CD14-positive monocyte (primary cell): ENCODE measurements at regions not wholly inside any gene's neighbourhood (a gene's known extent, or its start where the extent isn't known, plus 50 kb on each side); places are given as distances from the start of the nearest gene placed in this dataset.

Source experiments
- DNase-seq, 3 donors: peaks; one replicate each; pipeline ENCODE4 v3.0.0-alpha.2; 2011 to 2022
- H2AFZ ChIP-seq: 2 replicates; pipeline ENCODE4 v1.6.0; 2012; ENCODE audit warnings: mild to moderate bottlenecking, low read depth, low read length, inconsistent platforms; ENCODE audit not compliant: insufficient read depth, poor library complexity, severe bottlenecking
- H3K27ac ChIP-seq, 2 donors: 1 replicate in 1 of 2; 2 replicates in 1 of 2; pipeline ENCODE4 v1.5.1; 2012 to 2013; ENCODE audit warnings: low read length in 2 of 2, control low read depth in 1 of 2, inconsistent platforms in 1 of 2, low read depth in 1 of 2, mild to moderate bottlenecking in 1 of 2
- H3K27me3 ChIP-seq, 2 donors: one replicate each; pipeline versions ENCODE4 v1.6.0 to v1.6.1; 2011 to 2013; ENCODE audit warnings: low read length in 2 of 2; ENCODE audit not compliant: control insufficient read depth in 2 of 2, insufficient read depth in 2 of 2
- H3K36me3 ChIP-seq, 2 donors: replicated peaks in 1 of 2; 1 replicate in 1 of 2; 2 replicates in 1 of 2; pipeline versions ENCODE4 v1.5.1 to v1.6.1; 2012 to 2013; ENCODE audit warnings: low read length in 2 of 2, control low read depth in 1 of 2, inconsistent platforms in 1 of 2, mild to moderate bottlenecking in 1 of 2; ENCODE audit not compliant: insufficient read depth in 2 of 2, control insufficient read depth in 1 of 2
- H3K4me1 ChIP-seq, 2 donors: 1 replicate in 1 of 2; 2 replicates in 1 of 2; pipeline versions ENCODE4 v1.5.1 to v1.6.1; 2012 to 2013; ENCODE audit warnings: low read length in 2 of 2, control low read depth in 1 of 2, inconsistent platforms in 1 of 2, mild to moderate bottlenecking in 1 of 2, moderate library complexity in 1 of 2; ENCODE audit not compliant: insufficient read depth in 2 of 2, control insufficient read depth in 1 of 2
- H3K4me2 ChIP-seq: replicated peaks from 2 replicates; pipeline ENCODE3; 2012; ENCODE audit warnings: low read length, moderate library complexity, mild to moderate bottlenecking; ENCODE audit not compliant: poor library complexity, severe bottlenecking; ENCODE audit errors: extremely low read depth
- H3K4me3 ChIP-seq, 3 experiments: fragments of 200-600 bp in 1 of 3; sonication (generic) in 1 of 3; replicated peaks in 1 of 3; 1 replicate in 2 of 3; 2 replicates in 1 of 3; pipeline ENCODE4 v1.5.1; 2011 to 2013; ENCODE audit warnings: low read length in 3 of 3, mild to moderate bottlenecking in 3 of 3, control low read depth in 2 of 3, low read depth in 2 of 3, inconsistent platforms in 1 of 3, moderate library complexity in 1 of 3
- H3K79me2 ChIP-seq: 2 replicates; pipeline ENCODE4 v1.6.0; 2012; ENCODE audit warnings: mild to moderate bottlenecking, control low read depth, inconsistent platforms, low read length, moderate library complexity; ENCODE audit not compliant: insufficient read depth
- H3K9ac ChIP-seq: 2 replicates; pipeline ENCODE4 v1.6.0; 2017; ENCODE audit warnings: low read length, mild to moderate bottlenecking; ENCODE audit not compliant: insufficient read depth, poor library complexity, severe bottlenecking
- H3K9me3 ChIP-seq, 2 donors: replicated peaks in 1 of 2; 1 replicate in 1 of 2; 2 replicates in 1 of 2; pipeline versions ENCODE4 v1.5.1 to v1.6.1; 2012 to 2013; ENCODE audit warnings: low read length in 2 of 2, control low read depth in 1 of 2; ENCODE audit not compliant: control insufficient read depth in 1 of 2, insufficient read depth in 1 of 2
- H4K20me1 ChIP-seq: 2 replicates; pipeline ENCODE4 v1.6.0; 2012; ENCODE audit warnings: mild to moderate bottlenecking, low read length, control low read depth, moderate library complexity; ENCODE audit not compliant: insufficient read depth
- H3K27ac Mint-ChIP-seq, 7 donors: one replicate each; pipeline ENCODE4 v1.8.0; 2020; ENCODE audit warnings: mild to moderate bottlenecking in 7 of 7, mixed read lengths in 7 of 7, moderate library complexity in 6 of 7, inconsistent platforms in 2 of 7
- H3K27me3 Mint-ChIP-seq, 3 donors: one replicate each; pipeline ENCODE4 v1.8.0; 2021 to 2022; ENCODE audit warnings: low read depth in 3 of 3, mild to moderate bottlenecking in 3 of 3, mixed read lengths in 3 of 3, moderate library complexity in 3 of 3, inconsistent platforms in 1 of 3
- H3K36me3 Mint-ChIP-seq, 2 donors: one replicate each; pipeline ENCODE4 v1.8.0; 2020; ENCODE audit warnings: mixed read lengths in 2 of 2, inconsistent platforms in 1 of 2, mild to moderate bottlenecking in 1 of 2
- H3K4me1 Mint-ChIP-seq: one replicate; pipeline ENCODE4 v1.8.0; 2020; ENCODE audit warnings: mild to moderate bottlenecking, mixed read lengths
- H3K4me3 Mint-ChIP-seq, 2 donors: one replicate each; pipeline ENCODE4 v1.8.0; 2020; ENCODE audit warnings: mild to moderate bottlenecking in 2 of 2, mixed read lengths in 2 of 2, moderate library complexity in 1 of 2
- H3K9me3 Mint-ChIP-seq, 7 donors: one replicate each; pipeline ENCODE4 v1.8.0; 2020 to 2022; ENCODE audit warnings: mixed read lengths in 7 of 7, mild to moderate bottlenecking in 6 of 7, moderate library complexity in 6 of 7, inconsistent platforms in 2 of 7
- WGBS: methylation state at CpG from one replicate; pipeline ENCODE4 v1.1.5; 2013; ENCODE audit warnings: missing lambda C conversion rate; ENCODE audit not compliant: insufficient coverage; 5-methylcytosine and 5-hydroxymethylcytosine counted together
- intact Hi-C, 2 donors: fragments of 100-400 bp; cut with micrococcal nuclease; formaldehyde crosslinking; loops; one replicate each; pipeline versions ENCODE4 v1.15.0 to v1.15.1; 2023
- TF ChIP-seq, protein P1 (sequence below): fragments of 200-600 bp; IDR thresholded peaks from one replicate; pipeline ENCODE4 v1.8.0; 2022; ENCODE audit warnings: antibody characterized with exemption, mild to moderate bottlenecking

GRCh38 chr9:96022445-96023051 is 147.1 kb downstream of the ERCC6L2 start:
- Mint-ChIP-seq H3K27me3 (peaks cover 79 to 87% (median 80%) of the 10 kb centered on the region in 3 donors), H3K9me3 (peaks cover 4 to 21% (median 12%) of the 10 kb centered on the region in 7 donors), H3K27ac (peak overlapping the region in 2 of 7 donors; percentile 15 to 20), H3K4me3 (peak overlapping the region; percentile 37 to 80), H3K36me3 (peaks cover 21 to 24% of the 10 kb centered on the region in 2 donors), H3K4me1 (peaks cover 28% of the 10 kb centered on the region)
- H3K27me3 ChIP-seq, result peaks cover 47 to 79% of the 10 kb centered on the region in 2 donors
- no peak overlapping the region for H3K9ac ChIP-seq
- H3K9me3 ChIP-seq, result peaks cover 0 to 8% of the 10 kb centered on the region in 2 donors
- H3K79me2 ChIP-seq, result no peaks in the 10 kb centered on the region
- DNase-seq, result no peak
- H3K36me3 ChIP-seq, result no peaks in the 10 kb centered on the region
- no peak overlapping the region for H3K4me2 ChIP-seq
- H3K27ac ChIP-seq, result no peak overlapping the region
- 3% methylated on average over 19 of the region's 26 CpGs for WGBS
- intact Hi-C loops, result no loop called here
- H2AFZ ChIP-seq, result no peak overlapping the region
- H3K4me3 ChIP-seq, result peak overlapping the region in 1 of 3 experiments; percentile 16
- peaks cover 23 to 35% of the 10 kb centered on the region in 2 donors for H3K4me1 ChIP-seq
- TF ChIP-seq, protein P1, sequence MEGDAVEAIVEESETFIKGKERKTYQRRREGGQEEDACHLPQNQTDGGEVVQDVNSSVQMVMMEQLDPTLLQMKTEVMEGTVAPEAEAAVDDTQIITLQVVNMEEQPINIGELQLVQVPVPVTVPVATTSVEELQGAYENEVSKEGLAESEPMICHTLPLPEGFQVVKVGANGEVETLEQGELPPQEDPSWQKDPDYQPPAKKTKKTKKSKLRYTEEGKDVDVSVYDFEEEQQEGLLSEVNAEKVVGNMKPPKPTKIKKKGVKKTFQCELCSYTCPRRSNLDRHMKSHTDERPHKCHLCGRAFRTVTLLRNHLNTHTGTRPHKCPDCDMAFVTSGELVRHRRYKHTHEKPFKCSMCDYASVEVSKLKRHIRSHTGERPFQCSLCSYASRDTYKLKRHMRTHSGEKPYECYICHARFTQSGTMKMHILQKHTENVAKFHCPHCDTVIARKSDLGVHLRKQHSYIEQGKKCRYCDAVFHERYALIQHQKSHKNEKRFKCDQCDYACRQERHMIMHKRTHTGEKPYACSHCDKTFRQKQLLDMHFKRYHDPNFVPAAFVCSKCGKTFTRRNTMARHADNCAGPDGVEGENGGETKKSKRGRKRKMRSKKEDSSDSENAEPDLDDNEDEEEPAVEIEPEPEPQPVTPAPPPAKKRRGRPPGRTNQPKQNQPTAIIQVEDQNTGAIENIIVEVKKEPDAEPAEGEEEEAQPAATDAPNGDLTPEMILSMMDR, result no peak
- no peaks in the 10 kb centered on the region for H4K20me1 ChIP-seq

DNA sequence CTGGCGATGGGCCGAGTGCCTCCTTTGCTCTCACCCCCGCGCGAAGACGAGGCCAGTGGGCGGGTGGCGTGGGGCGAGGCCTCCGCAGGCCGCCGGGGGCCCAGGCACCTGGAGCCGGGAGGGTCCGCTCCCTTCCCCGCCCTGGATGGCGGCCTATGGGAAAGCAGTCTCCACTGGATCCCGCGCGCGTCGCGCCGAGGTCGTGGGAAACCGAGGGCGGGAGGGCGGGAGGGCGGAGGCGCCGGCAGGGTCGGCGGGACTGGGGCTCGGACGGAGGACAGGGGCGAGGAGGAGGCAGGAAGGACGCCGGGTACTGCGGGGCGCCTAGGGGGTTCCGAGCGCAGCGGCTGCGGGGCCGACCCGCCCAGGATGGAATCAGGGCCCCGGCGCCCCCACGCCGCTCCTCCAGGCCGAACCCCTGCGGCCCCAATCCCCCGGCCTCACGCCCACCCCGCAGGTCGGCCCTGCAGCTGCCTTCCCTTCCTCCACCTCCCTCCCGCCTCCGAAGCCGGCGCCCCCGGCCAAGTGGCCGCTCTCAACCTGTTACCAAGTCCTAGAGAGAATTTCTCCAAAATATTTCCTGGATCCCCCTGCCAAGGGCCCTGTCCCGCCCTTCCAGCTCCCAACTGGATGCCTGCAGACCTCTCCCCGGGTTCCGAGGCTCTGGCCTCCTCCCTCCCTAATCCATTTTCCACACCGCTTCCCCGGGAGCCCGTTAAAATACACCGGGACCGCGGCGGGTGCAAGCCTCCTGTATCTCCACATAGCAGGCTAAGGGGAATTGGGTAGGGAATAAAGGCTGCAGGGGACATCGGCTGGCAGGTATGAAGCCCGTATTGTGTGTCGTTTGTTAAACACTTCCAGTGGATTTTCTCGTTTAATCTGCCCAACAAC is 146.3 kb downstream of the ERCC6L2 start:
- Mint-ChIP-seq H3K4me3 (peak overlapping the region; percentile 75 to 87), H3K27ac (peak overlapping the region in 1 of 7 donors; percentile 15), H3K27me3 (peaks cover 72 to 80% (median 74%) of the 10 kb centered on the region in 3 donors), H3K9me3 (peaks cover 4 to 20% (median 11%) of the 10 kb centered on the region in 7 donors), H3K36me3 (peaks cover 22 to 27% of the 10 kb centered on the region in 2 donors), H3K4me1 (peaks cover 25% of the 10 kb centered on the region)
- intact Hi-C loops, result no loop called here
- Histone ChIP-seq H3K4me3 (peak overlapping the region in 2 of 3 experiments; percentile 10 to 74), H3K27ac (no peak overlapping the region), H3K4me2 (peak overlapping the region; percentile 81), H4K20me1 (no peaks in the 10 kb centered on the region), H3K9me3 (peaks cover 0 to 4% of the 10 kb centered on the region in 2 donors), H3K79me2 (no peaks in the 10 kb centered on the region), H3K4me1 (peaks cover 17 to 27% of the 10 kb centered on the region in 2 donors), H3K9ac (peak overlapping the region; percentile 30), H2AFZ (no peak overlapping the region), H3K27me3 (peaks cover 45 to 73% of the 10 kb centered on the region in 2 donors), H3K36me3 (no peaks in the 10 kb centered on the region)
- TF ChIP-seq, protein P1, result no peak
- WGBS, result 1% methylated on average over 56 of the region's 75 CpGs
- DNase-seq, result no peak
